Prostate gland (tissue), 2 donors: ENCODE measurements at regions not wholly inside any gene's neighbourhood (a gene's known extent, or its start where the extent isn't known, plus 50 kb on each side); places are given as distances from the start of the nearest gene placed in this dataset.

ENCODE experiments used
- DNase-seq: peaks from one replicate; pipeline ENCODE4 v3.0.0-alpha.2; 2019; ENCODE audit warnings: low spot score
- H3K27ac ChIP-seq, 2 donors: fragments of 200-600 bp; sonication (generic); 2 replicates each; pipeline ENCODE4 v1.5.1; 2017 to 2019
- H3K27me3 ChIP-seq: fragments of 200-600 bp; sonication (generic); replicated peaks from 2 replicates; pipeline ENCODE4 v1.5.1; 2019; ENCODE audit not compliant: insufficient read depth
- H3K36me3 ChIP-seq, 2 donors: fragments of 200-600 bp; sonication (generic); 1 replicate in 1 of 2; 2 replicates in 1 of 2; pipeline versions ENCODE4 v1.5.1 to v1.8.1; 2017 to 2019
- H3K4me1 ChIP-seq: fragments of 200-600 bp; sonication (generic); replicated peaks from 2 replicates; pipeline ENCODE4 v1.5.1; 2019
- H3K4me3 ChIP-seq, 2 donors: fragments of 200-600 bp; sonication (generic); 2 replicates each; pipeline ENCODE4 v1.5.1; 2017 to 2019
- H3K9me3 ChIP-seq: fragments of 200-600 bp; sonication (generic); 2 replicates; pipeline ENCODE4 v1.5.1; 2017
- POLR2A ChIP-seq: fragments of 450-650 bp; IDR thresholded peaks from one replicate; pipeline ENCODE4 v1.6.1; 2016; ENCODE audit warnings: antibody characterized with exemption, mild to moderate bottlenecking
- POLR2AphosphoS5 ChIP-seq: sonication (generic); formaldehyde crosslinking; IDR thresholded peaks from one replicate; pipeline ENCODE4 v1.6.1; 2017; ENCODE audit warnings: antibody characterized with exemption
- WGBS: methylation state at CpG from one replicate; pipeline ENCODE4 v1.1.5; 2018; 5-methylcytosine and 5-hydroxymethylcytosine counted together
- intact Hi-C: fragments of 100-400 bp; cut with DNase I; formaldehyde crosslinking; loops from one replicate; pipeline ENCODE4 v1.14.2; 2022
- TF ChIP-seq, protein P1 (sequence below), 4 experiments: fragments of 200-600 bp in 2 of 4; fragments of 450-650 bp in 2 of 4; sonication (generic) in 2 of 4; IDR thresholded peaks; 1 replicate in 3 of 4; 2 replicates in 1 of 4; pipeline ENCODE4 v1.5.1; 2016 to 2019; ENCODE audit warnings: antibody characterized with exemption in 4 of 4, mild to moderate bottlenecking in 2 of 4, moderate library complexity in 2 of 4

DNA sequence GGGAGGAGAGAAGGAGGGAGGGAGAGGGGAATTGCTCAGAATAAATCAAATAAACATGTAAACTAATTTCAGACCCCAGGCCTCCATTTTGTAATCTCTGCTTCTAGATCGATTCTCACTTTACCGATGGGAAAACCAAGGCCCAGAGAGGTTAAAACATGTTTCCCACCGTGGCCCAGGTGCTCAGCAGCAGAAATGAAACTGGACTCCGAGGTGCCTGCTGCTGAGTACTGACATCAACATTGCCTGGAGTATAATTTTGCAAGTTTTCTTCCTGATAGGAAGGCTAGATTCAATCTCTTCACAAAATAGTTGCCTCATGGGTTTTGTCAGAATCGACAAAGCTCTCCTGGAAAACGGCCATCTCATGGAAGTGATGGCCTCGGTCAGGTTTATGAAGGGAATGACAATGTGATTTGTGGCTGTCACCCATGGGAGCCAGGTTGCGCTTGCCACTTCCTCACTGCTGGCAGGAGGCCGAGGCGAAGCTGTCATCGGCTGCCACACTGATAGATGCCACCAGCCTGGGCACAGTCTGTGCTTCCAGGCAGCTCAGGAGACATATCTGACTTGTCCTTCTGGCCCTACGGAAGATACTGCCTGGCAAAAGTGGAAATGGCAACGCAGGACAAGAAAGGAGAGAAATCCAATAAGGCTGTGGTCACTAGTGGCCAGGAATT, 133.1 kb upstream of the LRRN1 start:
- intact Hi-C loops, result no loop called here

DNA sequence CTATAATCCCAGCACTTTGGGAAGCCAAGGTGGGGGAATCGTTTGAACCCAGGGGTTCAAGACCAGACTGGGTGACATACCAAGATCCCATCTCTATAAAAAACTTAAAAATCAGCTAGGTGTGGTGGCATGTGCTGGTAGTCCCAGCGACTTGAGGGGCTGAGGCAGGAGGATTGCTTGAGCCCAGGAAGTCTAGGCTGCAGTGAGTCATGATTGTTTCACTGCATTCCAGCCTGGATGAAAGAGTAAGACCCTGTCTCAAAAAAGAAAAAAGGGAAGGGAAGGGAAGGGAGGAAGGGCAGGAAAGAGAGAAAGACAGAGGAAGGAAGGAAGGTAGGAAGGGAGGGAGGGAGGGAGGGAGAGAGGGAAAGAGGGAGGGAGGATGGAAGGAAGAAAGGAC, 133.7 kb upstream of the LRRN1 start:
- DNase-seq, result no peak
- no peaks in the 10 kb centered on the region for H3K9me3 ChIP-seq
- no peaks in the 10 kb centered on the region for H3K36me3 ChIP-seq
- H3K4me3 ChIP-seq, result no peak overlapping the region
- H3K4me1 ChIP-seq, result no peaks in the 10 kb centered on the region
- 64% methylated on average over 2 of the region's 2 CpGs for WGBS
- intact Hi-C loops, result no loop called here
- no peak overlapping the region for H3K27ac ChIP-seq
- H3K27me3 ChIP-seq, result no peaks in the 10 kb centered on the region
- TF ChIP-seq POLR2AphosphoS5 (no peak), POLR2A (no peak)
- TF ChIP-seq, protein P1, sequence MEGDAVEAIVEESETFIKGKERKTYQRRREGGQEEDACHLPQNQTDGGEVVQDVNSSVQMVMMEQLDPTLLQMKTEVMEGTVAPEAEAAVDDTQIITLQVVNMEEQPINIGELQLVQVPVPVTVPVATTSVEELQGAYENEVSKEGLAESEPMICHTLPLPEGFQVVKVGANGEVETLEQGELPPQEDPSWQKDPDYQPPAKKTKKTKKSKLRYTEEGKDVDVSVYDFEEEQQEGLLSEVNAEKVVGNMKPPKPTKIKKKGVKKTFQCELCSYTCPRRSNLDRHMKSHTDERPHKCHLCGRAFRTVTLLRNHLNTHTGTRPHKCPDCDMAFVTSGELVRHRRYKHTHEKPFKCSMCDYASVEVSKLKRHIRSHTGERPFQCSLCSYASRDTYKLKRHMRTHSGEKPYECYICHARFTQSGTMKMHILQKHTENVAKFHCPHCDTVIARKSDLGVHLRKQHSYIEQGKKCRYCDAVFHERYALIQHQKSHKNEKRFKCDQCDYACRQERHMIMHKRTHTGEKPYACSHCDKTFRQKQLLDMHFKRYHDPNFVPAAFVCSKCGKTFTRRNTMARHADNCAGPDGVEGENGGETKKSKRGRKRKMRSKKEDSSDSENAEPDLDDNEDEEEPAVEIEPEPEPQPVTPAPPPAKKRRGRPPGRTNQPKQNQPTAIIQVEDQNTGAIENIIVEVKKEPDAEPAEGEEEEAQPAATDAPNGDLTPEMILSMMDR (IDR thresholded peaks at IDR 0.05), result no peak

More for the DNA sequence above, 133.1 kb upstream of the LRRN1 start:
- DNase-seq, result no peak
- TF ChIP-seq POLR2A (no peak), POLR2AphosphoS5 (no peak)
- no peaks in the 10 kb centered on the region for H3K4me1 ChIP-seq
- no peaks in the 10 kb centered on the region for H3K36me3 ChIP-seq
- 58% methylated on average over 13 of the region's 13 CpGs for whole genome bisulfite sequencing
- no peak overlapping the region for H3K4me3 ChIP-seq
- no peaks in the 10 kb centered on the region for H3K9me3 ChIP-seq
- no peak overlapping the region for H3K27ac ChIP-seq
- no peaks in the 10 kb centered on the region for H3K27me3 ChIP-seq

DNA sequence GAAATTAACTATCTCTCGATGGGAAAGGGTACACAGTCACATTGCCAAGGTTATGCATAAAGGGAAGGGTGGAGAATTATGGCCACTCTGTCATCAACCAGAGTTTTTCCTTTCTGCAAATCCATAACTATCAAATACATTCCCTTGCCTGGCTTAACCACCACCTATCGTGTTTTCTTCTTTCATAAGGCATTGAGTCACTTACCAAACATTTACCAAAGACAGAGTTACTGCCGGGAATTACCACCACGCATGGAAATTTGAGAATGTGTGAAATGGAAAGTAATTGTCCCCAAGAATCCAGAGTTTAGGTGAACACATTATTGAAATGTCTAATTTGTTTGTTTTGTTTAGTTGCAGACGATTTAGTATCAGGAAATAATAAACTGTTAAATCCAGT, 134.3 kb upstream of the LRRN1 start:
- no peaks in the 10 kb centered on the region for H3K36me3 ChIP-seq
- 56% methylated on average over 5 of the region's 5 CpGs for WGBS
- no peaks in the 10 kb centered on the region for H3K27me3 ChIP-seq
- H3K4me1 ChIP-seq, result no peaks in the 10 kb centered on the region
- no peaks in the 10 kb centered on the region for H3K9me3 ChIP-seq
- intact Hi-C loops, result no loop called here
- no peak overlapping the region for H3K4me3 ChIP-seq
- TF ChIP-seq POLR2A (no peak), POLR2AphosphoS5 (no peak)
- TF ChIP-seq, protein P1 (IDR thresholded peaks at IDR 0.05), result no peak
- no peak overlapping the region for H3K27ac ChIP-seq
- no peak for DNase-seq

DNA sequence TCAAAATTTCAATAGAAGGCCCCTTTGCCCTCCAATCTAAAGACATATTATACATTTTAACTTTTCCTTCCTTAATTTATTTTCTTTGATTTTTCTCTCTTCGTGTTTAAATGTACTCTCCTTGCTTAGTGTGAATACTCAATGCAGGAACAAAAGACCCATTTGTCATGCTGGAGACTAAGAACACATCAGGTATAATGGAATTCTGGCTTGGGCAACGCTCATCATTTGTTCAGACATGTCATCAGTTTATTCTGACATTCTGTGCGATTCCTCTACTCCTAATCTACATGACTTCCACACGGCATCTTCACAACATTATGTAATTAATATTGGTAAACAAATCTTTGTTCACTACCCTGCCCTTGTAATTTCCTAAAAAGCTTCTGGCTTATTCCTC, 136.6 kb upstream of the LRRN1 start:
- H3K36me3 ChIP-seq, result no peaks in the 10 kb centered on the region
- no peak overlapping the region for H3K27ac ChIP-seq
- H3K9me3 ChIP-seq, result no peaks in the 10 kb centered on the region
- no peaks in the 10 kb centered on the region for H3K27me3 ChIP-seq
- intact Hi-C loops, result no loop called here
- no peaks in the 10 kb centered on the region for H3K4me1 ChIP-seq
- WGBS, result 56% methylated on average over 4 of the region's 4 CpGs
- no peak overlapping the region for H3K4me3 ChIP-seq
- no peak for DNase-seq
- TF ChIP-seq POLR2AphosphoS5 (no peak), POLR2A (no peak)
- TF ChIP-seq, protein P1 (IDR thresholded peaks at IDR 0.05), result no peak

DNA sequence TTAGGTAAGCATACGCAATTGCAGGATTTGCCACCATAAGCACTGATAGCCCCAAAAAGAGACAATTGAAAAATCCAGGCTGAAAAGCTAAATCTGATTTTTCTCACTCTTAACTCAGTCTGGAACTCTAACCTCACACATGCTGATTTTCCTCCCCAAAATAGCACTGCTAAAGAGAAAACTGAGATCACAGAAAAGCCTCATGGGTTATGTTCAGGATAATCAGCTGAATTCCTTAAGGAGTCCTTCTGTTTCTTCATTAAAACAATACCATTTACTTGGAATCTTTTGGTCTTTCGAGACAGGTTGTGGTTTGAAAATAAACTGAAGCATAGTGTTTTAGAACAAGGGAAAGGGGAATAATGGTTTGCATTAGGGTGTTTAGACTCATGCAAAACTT, 144.3 kb upstream of the LRRN1 start:
- no peaks in the 10 kb centered on the region for H3K36me3 ChIP-seq
- intact Hi-C loops, result no loop called here
- no peaks in the 10 kb centered on the region for H3K4me1 ChIP-seq
- H3K4me3 ChIP-seq, result no peak overlapping the region
- no peak for DNase-seq
- WGBS, result 89% methylated on average over 2 of the region's 2 CpGs
- H3K9me3 ChIP-seq, result no peaks in the 10 kb centered on the region
- TF ChIP-seq, protein P1 (IDR thresholded peaks at IDR 0.05), result no peak
- no peak for TF ChIP-seq POLR2AphosphoS5
- TF ChIP-seq POLR2A, result no peak
- no peaks in the 10 kb centered on the region for H3K27me3 ChIP-seq
- no peak overlapping the region for H3K27ac ChIP-seq
